ENCODE measurements at regions not wholly inside any gene's neighbourhood (a gene's known extent, or its start where the extent isn't known, plus 50 kb on each side); places are given as distances from the start of the nearest gene placed in this dataset.

GRCh38 chr1:82823876-82824275 is 1023.1 kb downstream of the ADGRL2 start:
- no peak overlapping the region for H3K4me3 ChIP-seq (ENCODE audit: low read length)
- no peaks in the 10 kb centered on the region for H3K36me3 ChIP-seq (ENCODE audit: control insufficient read depth, insufficient read depth, low read length)
- no peak for DNase-seq
- WGBS (ENCODE audit: insufficient coverage, low lambda C conversion rate), result 71% methylated on average over 2 of the region's 3 CpGs
- no peak overlapping the region for H3K27ac ChIP-seq (ENCODE audit: low read length)
- no peaks in the 10 kb centered on the region for H3K9me3 ChIP-seq (ENCODE audit: control insufficient read depth, low read depth, low read length)
- no peaks in the 10 kb centered on the region for H3K4me1 ChIP-seq (ENCODE audit: control insufficient read depth, insufficient read depth, low read length)
- no peaks in the 10 kb centered on the region for H3K27me3 ChIP-seq (ENCODE audit: control insufficient read depth, insufficient read depth, low read length)

- H3K27ac ChIP-seq (ENCODE audit: low read length), result no peak overlapping the region
- no peaks in the 10 kb centered on the region for H3K4me1 ChIP-seq (ENCODE audit: control insufficient read depth, insufficient read depth, low read length)
- H3K9me3 ChIP-seq (ENCODE audit: control insufficient read depth, low read depth, low read length), result no peaks in the 10 kb centered on the region
- no peaks in the 10 kb centered on the region for H3K27me3 ChIP-seq (ENCODE audit: control insufficient read depth, insufficient read depth, low read length)
- DNase-seq, result no peak
- no CpG with 5 or more reads among the region's 3 CpGs for WGBS (ENCODE audit: insufficient coverage, low lambda C conversion rate)
- no peak overlapping the region for H3K4me3 ChIP-seq (ENCODE audit: low read length)
- H3K36me3 ChIP-seq (ENCODE audit: control insufficient read depth, insufficient read depth, low read length), result no peaks in the 10 kb centered on the region
Measured at GRCh38 chr1:82820816-82821215, 1020.1 kb downstream of the ADGRL2 start.

- no peaks in the 10 kb centered on the region for H3K36me3 ChIP-seq (ENCODE audit: control insufficient read depth, insufficient read depth, low read length)
- H3K4me1 ChIP-seq (ENCODE audit: control insufficient read depth, insufficient read depth, low read length), result no peaks in the 10 kb centered on the region
- H3K27me3 ChIP-seq (ENCODE audit: control insufficient read depth, insufficient read depth, low read length), result no peaks in the 10 kb centered on the region
- WGBS (ENCODE audit: insufficient coverage, low lambda C conversion rate), result no CpG with 5 or more reads among the region's 1 CpG
- H3K9me3 ChIP-seq (ENCODE audit: control insufficient read depth, low read depth, low read length), result no peaks in the 10 kb centered on the region
- H3K27ac ChIP-seq (ENCODE audit: low read length), result no peak overlapping the region
- no peak overlapping the region for H3K4me3 ChIP-seq (ENCODE audit: low read length)
- no peak for DNase-seq
Measured at GRCh38 chr1:82819234-82819633, 1018.5 kb downstream of the ADGRL2 start.

- Histone ChIP-seq H3K27ac (ENCODE audit: low read length) (no peak overlapping the region), H3K36me3 (ENCODE audit: control insufficient read depth, insufficient read depth, low read length) (no peaks in the 10 kb centered on the region), H3K4me3 (ENCODE audit: low read length) (no peak overlapping the region), H3K4me1 (ENCODE audit: control insufficient read depth, insufficient read depth, low read length) (no peaks in the 10 kb centered on the region), H3K9me3 (ENCODE audit: control insufficient read depth, low read depth, low read length) (no peaks in the 10 kb centered on the region), H3K27me3 (ENCODE audit: control insufficient read depth, insufficient read depth, low read length) (no peaks in the 10 kb centered on the region)
- DNase-seq, result no peak
- no CpG with 5 or more reads among the region's 1 CpG for WGBS (ENCODE audit: insufficient coverage, low lambda C conversion rate)
Measured at GRCh38 chr1:82818586-82818985, 1017.9 kb downstream of the ADGRL2 start.

GRCh38 chr1:82813386-82813785 is 1012.7 kb downstream of the ADGRL2 start:
- H3K4me1 ChIP-seq (ENCODE audit: control insufficient read depth, insufficient read depth, low read length), result no peaks in the 10 kb centered on the region
- no peak overlapping the region for H3K27ac ChIP-seq (ENCODE audit: low read length)
- no peaks in the 10 kb centered on the region for H3K9me3 ChIP-seq (ENCODE audit: control insufficient read depth, low read depth, low read length)
- no peaks in the 10 kb centered on the region for H3K27me3 ChIP-seq (ENCODE audit: control insufficient read depth, insufficient read depth, low read length)
- no peaks in the 10 kb centered on the region for H3K36me3 ChIP-seq (ENCODE audit: control insufficient read depth, insufficient read depth, low read length)
- H3K4me3 ChIP-seq (ENCODE audit: low read length), result no peak overlapping the region
- no peak for DNase-seq

GRCh38 chr1:82810601-82811000 is 1009.9 kb downstream of the ADGRL2 start:
- Histone ChIP-seq H3K36me3 (ENCODE audit: control insufficient read depth, insufficient read depth, low read length) (no peaks in the 10 kb centered on the region), H3K27ac (ENCODE audit: low read length) (no peak overlapping the region), H3K4me1 (ENCODE audit: control insufficient read depth, insufficient read depth, low read length) (no peaks in the 10 kb centered on the region), H3K9me3 (ENCODE audit: control insufficient read depth, low read depth, low read length) (no peaks in the 10 kb centered on the region), H3K27me3 (ENCODE audit: control insufficient read depth, insufficient read depth, low read length) (no peaks in the 10 kb centered on the region), H3K4me3 (ENCODE audit: low read length) (no peak overlapping the region)
- no CpG with 5 or more reads among the region's 3 CpGs for WGBS (ENCODE audit: insufficient coverage, low lambda C conversion rate)
- no peak for DNase-seq

GRCh38 chr1:82807563-82807962 is 1006.8 kb downstream of the ADGRL2 start:
- Histone ChIP-seq H3K36me3 (ENCODE audit: control insufficient read depth, insufficient read depth, low read length) (no peaks in the 10 kb centered on the region), H3K4me3 (ENCODE audit: low read length) (no peak overlapping the region), H3K9me3 (ENCODE audit: control insufficient read depth, low read depth, low read length) (no peaks in the 10 kb centered on the region), H3K4me1 (ENCODE audit: control insufficient read depth, insufficient read depth, low read length) (no peaks in the 10 kb centered on the region), H3K27me3 (ENCODE audit: control insufficient read depth, insufficient read depth, low read length) (no peaks in the 10 kb centered on the region), H3K27ac (ENCODE audit: low read length) (no peak overlapping the region)
- WGBS (ENCODE audit: insufficient coverage, low lambda C conversion rate), result no CpG with 5 or more reads among the region's 3 CpGs
- no peak for DNase-seq

- DNase-seq, result no peak
- H3K9me3 ChIP-seq (ENCODE audit: control insufficient read depth, low read depth, low read length), result no peaks in the 10 kb centered on the region
- no peaks in the 10 kb centered on the region for H3K36me3 ChIP-seq (ENCODE audit: control insufficient read depth, insufficient read depth, low read length)
- H3K4me3 ChIP-seq (ENCODE audit: low read length), result no peak overlapping the region
- WGBS (ENCODE audit: insufficient coverage, low lambda C conversion rate), result 71% methylated on average over 1 of the region's 3 CpGs
- H3K4me1 ChIP-seq (ENCODE audit: control insufficient read depth, insufficient read depth, low read length), result no peaks in the 10 kb centered on the region
- no peaks in the 10 kb centered on the region for H3K27me3 ChIP-seq (ENCODE audit: control insufficient read depth, insufficient read depth, low read length)
- H3K27ac ChIP-seq (ENCODE audit: low read length), result no peak overlapping the region
Measured at GRCh38 chr1:82806133-82806532, 1005.4 kb downstream of the ADGRL2 start.

GRCh38 chr1:82801176-82801575 is 1000.4 kb downstream of the ADGRL2 start:
- Histone ChIP-seq H3K27me3 (ENCODE audit: control insufficient read depth, insufficient read depth, low read length) (no peaks in the 10 kb centered on the region), H3K4me3 (ENCODE audit: low read length) (no peak overlapping the region), H3K9me3 (ENCODE audit: control insufficient read depth, low read depth, low read length) (no peaks in the 10 kb centered on the region), H3K4me1 (ENCODE audit: control insufficient read depth, insufficient read depth, low read length) (no peaks in the 10 kb centered on the region), H3K36me3 (ENCODE audit: control insufficient read depth, insufficient read depth, low read length) (no peaks in the 10 kb centered on the region), H3K27ac (ENCODE audit: low read length) (no peak overlapping the region)
- WGBS (ENCODE audit: insufficient coverage, low lambda C conversion rate), result no CpG with 5 or more reads among the region's 2 CpGs
- DNase-seq, result no peak

- H3K4me1 ChIP-seq (ENCODE audit: control insufficient read depth, insufficient read depth, low read length), result no peaks in the 10 kb centered on the region
- no peaks in the 10 kb centered on the region for H3K27me3 ChIP-seq (ENCODE audit: control insufficient read depth, insufficient read depth, low read length)
- H3K4me3 ChIP-seq (ENCODE audit: low read length), result no peak overlapping the region
- H3K9me3 ChIP-seq (ENCODE audit: control insufficient read depth, low read depth, low read length), result no peaks in the 10 kb centered on the region
- DNase-seq, result no peak
- no peak overlapping the region for H3K27ac ChIP-seq (ENCODE audit: low read length)
- H3K36me3 ChIP-seq (ENCODE audit: control insufficient read depth, insufficient read depth, low read length), result no peaks in the 10 kb centered on the region
- no CpG with 5 or more reads among the region's 2 CpGs for WGBS (ENCODE audit: insufficient coverage, low lambda C conversion rate)
Measured at GRCh38 chr1:82800721-82801120, 1000.0 kb downstream of the ADGRL2 start.

GRCh38 chr1:82799261-82799660 is 998.5 kb downstream of the ADGRL2 start:
- H3K27me3 ChIP-seq (ENCODE audit: control insufficient read depth, insufficient read depth, low read length), result no peaks in the 10 kb centered on the region
- H3K4me3 ChIP-seq (ENCODE audit: low read length), result no peak overlapping the region
- no CpG with 5 or more reads among the region's 1 CpG for WGBS (ENCODE audit: insufficient coverage, low lambda C conversion rate)
- DNase-seq, result no peak
- no peaks in the 10 kb centered on the region for H3K9me3 ChIP-seq (ENCODE audit: control insufficient read depth, low read depth, low read length)
- no peaks in the 10 kb centered on the region for H3K4me1 ChIP-seq (ENCODE audit: control insufficient read depth, insufficient read depth, low read length)
- no peaks in the 10 kb centered on the region for H3K36me3 ChIP-seq (ENCODE audit: control insufficient read depth, insufficient read depth, low read length)
- no peak overlapping the region for H3K27ac ChIP-seq (ENCODE audit: low read length)
